Neuronal stem cell (in vitro differentiated cells): ENCODE measurements at regions not wholly inside any gene's neighbourhood (a gene's known extent, or its start where the extent isn't known, plus 50 kb on each side); places are given as distances from the start of the nearest gene placed in this dataset.

ENCODE experiments used
- DNase-seq: peaks from one replicate; pipeline ENCODE4 v3.0.0-alpha.2; 2013; ENCODE audit warnings: low spot score
- H2AFZ ChIP-seq: one replicate; pipeline ENCODE4 v1.6.1; 2013; ENCODE audit warnings: mild to moderate bottlenecking, low read length, inconsistent platforms
- H2AK5ac ChIP-seq: 2 replicates; pipeline ENCODE4 v1.6.1; 2013; ENCODE audit warnings: low read depth, mild to moderate bottlenecking, inconsistent platforms, low read length, moderate library complexity, mixed read lengths
- H2BK120ac ChIP-seq: 2 replicates; pipeline ENCODE4 v1.6.1; 2013; ENCODE audit warnings: low read depth, mild to moderate bottlenecking, inconsistent platforms, low read length, moderate library complexity, mixed read lengths
- H2BK12ac ChIP-seq: one replicate; pipeline ENCODE4 v1.6.1; 2013; ENCODE audit warnings: low read length, inconsistent platforms
- H2BK15ac ChIP-seq: 2 replicates; pipeline ENCODE4 v1.6.1; 2013; ENCODE audit warnings: mild to moderate bottlenecking, low read length, inconsistent platforms, mixed read lengths
- H2BK5ac ChIP-seq: one replicate; pipeline ENCODE4 v1.6.1; 2013; ENCODE audit warnings: inconsistent platforms, mild to moderate bottlenecking, low read length, moderate library complexity
- H3K14ac ChIP-seq: one replicate; pipeline ENCODE4 v1.6.1; 2013; ENCODE audit warnings: low read length, inconsistent platforms
- H3K18ac ChIP-seq: 2 replicates; pipeline ENCODE4 v1.6.1; 2013; ENCODE audit warnings: low read length, inconsistent platforms
- H3K23ac ChIP-seq: 2 replicates; pipeline ENCODE4 v1.6.1; 2013; ENCODE audit warnings: low read depth, mild to moderate bottlenecking, mixed read lengths, low read length, inconsistent platforms; ENCODE audit not compliant: poor library complexity
- H3K27ac ChIP-seq: replicated peaks from 3 replicates; pipeline ENCODE4 v1.5.1; 2013; ENCODE audit warnings: low read length, inconsistent platforms
- H3K27me3 ChIP-seq, 3 experiments: 2 replicates each; pipeline ENCODE4 v1.6.1; 2013; ENCODE audit warnings: low read length in 3 of 3, mild to moderate bottlenecking in 2 of 3, inconsistent platforms in 1 of 3, low read depth in 1 of 3, mixed read lengths in 1 of 3, moderate library complexity in 1 of 3; ENCODE audit not compliant: control insufficient read depth in 3 of 3, insufficient read depth in 3 of 3
- H3K36me3 ChIP-seq, 2 donors: replicated peaks in 1 of 2; 2 replicates each; pipeline ENCODE4 v1.6.1; 2013; ENCODE audit warnings: low read length in 2 of 2; ENCODE audit not compliant: control insufficient read depth in 2 of 2, insufficient read depth in 2 of 2
- H3K4ac ChIP-seq: 2 replicates; pipeline ENCODE4 v1.6.1; 2013; ENCODE audit warnings: inconsistent platforms, mild to moderate bottlenecking, low read length, moderate library complexity
- H3K4me1 ChIP-seq, 2 donors: 1 replicate in 1 of 2; 2 replicates in 1 of 2; pipeline ENCODE4 v1.6.1; 2013; ENCODE audit warnings: low read length in 2 of 2, low read depth in 1 of 2; ENCODE audit not compliant: control insufficient read depth in 2 of 2, insufficient read depth in 1 of 2
- H3K4me2 ChIP-seq: one replicate; pipeline ENCODE4 v1.6.1; 2013; ENCODE audit warnings: mild to moderate bottlenecking, low read length, inconsistent platforms; ENCODE audit not compliant: insufficient read depth, poor library complexity, severe bottlenecking
- H3K4me3 ChIP-seq, 2 donors: 2 replicates each; pipeline ENCODE4 v1.5.1; 2013; ENCODE audit warnings: low read length in 2 of 2, mild to moderate bottlenecking in 2 of 2, inconsistent platforms in 1 of 2, moderate library complexity in 1 of 2
- H3K79me1 ChIP-seq: one replicate; pipeline ENCODE4 v1.6.1; 2013; ENCODE audit warnings: low read depth, mild to moderate bottlenecking, inconsistent platforms, low read length, moderate library complexity
- H3K9ac ChIP-seq: one replicate; pipeline ENCODE4 v1.6.1; 2013; ENCODE audit warnings: mild to moderate bottlenecking, low read depth, low read length, inconsistent platforms; ENCODE audit not compliant: poor library complexity
- H3K9me3 ChIP-seq, 2 donors: replicated peaks in 1 of 2; 2 replicates each; pipeline versions ENCODE3 to v1.6.1; 2013; ENCODE audit warnings: low read length in 2 of 2, mild to moderate bottlenecking in 2 of 2, inconsistent platforms in 1 of 2, low read depth in 1 of 2, mixed read lengths in 1 of 2, moderate library complexity in 1 of 2; ENCODE audit not compliant: control insufficient read depth in 2 of 2, insufficient read depth in 1 of 2
- H4K8ac ChIP-seq: one replicate; pipeline ENCODE4 v1.6.1; 2013; ENCODE audit warnings: low read depth, mild to moderate bottlenecking, inconsistent platforms, low read length, moderate library complexity
- H4K91ac ChIP-seq: one replicate; pipeline ENCODE4 v1.6.1; 2013; ENCODE audit warnings: low read length, low read depth, mild to moderate bottlenecking, inconsistent platforms; ENCODE audit not compliant: poor library complexity
- WGBS, 2 donors: extraction: QIAGEN DNeasy Blood & Tissue Kit; methylation state at CpG; one replicate each; pipeline ENCODE4 v1.1.7; 2013; ENCODE audit warnings: missing lambda C conversion rate in 2 of 2, mixed read lengths in 1 of 2; ENCODE audit not compliant: insufficient read length in 2 of 2, insufficient replicate concordance in 1 of 2; ENCODE audit errors: extremely low coverage in 2 of 2; 5-methylcytosine and 5-hydroxymethylcytosine counted together

DNA sequence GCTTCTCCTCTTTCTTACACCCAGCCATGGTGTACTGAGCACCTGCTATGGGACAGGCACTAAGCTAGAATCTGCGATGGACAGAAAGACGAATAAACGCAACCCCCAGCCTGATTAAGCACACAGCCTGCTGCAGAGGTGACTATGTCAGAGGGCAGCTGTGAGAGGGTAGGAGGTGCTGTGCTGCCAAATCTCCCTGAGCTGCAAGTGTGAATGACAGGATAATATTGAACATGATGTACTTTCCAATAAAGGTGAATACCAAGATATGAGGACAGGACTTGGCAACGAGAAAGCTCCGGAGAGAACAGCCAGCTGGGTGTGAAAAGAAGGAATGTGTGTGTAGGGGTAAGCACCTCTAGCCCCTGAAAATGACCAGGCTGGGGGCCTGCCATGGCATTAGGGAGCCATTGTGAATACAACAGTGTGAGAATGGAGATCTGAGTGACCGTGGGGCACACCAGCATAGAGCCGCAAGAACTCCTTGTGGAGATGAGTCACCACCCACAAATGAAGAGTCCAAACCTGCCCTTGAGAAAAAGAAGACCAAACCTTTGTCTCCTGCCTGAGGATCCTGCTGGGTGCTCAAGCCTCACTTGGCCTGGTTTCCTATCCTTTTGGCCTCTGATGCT lies 83.0 kb upstream of the ATF3 start:
- Histone ChIP-seq H3K14ac (no peak overlapping the region), H3K36me3 (no peaks in the 10 kb centered on the region), H2AK5ac (no peak overlapping the region), H3K18ac (peak overlapping the region; percentile 3), H3K23ac (no peak overlapping the region), H3K9me3 (no peaks in the 10 kb centered on the region), H3K27me3 (peaks cover 0 to 53% (median 0%) of the 10 kb centered on the region in 3 experiments), H3K4me2 (no peak overlapping the region), H3K4me3 (peak overlapping the region in 1 of 2 donors; percentile 32), H2BK5ac (no peak overlapping the region), H2BK15ac (no peak overlapping the region), H2BK12ac (no peak overlapping the region), H3K9ac (no peak overlapping the region), H3K4ac (no peak overlapping the region), H2AFZ (no peak overlapping the region), H3K4me1 (peaks cover 0 to 4% of the 10 kb centered on the region in 2 donors), H2BK120ac (peak overlapping the region; percentile 30), H3K79me1 (no peaks in the 10 kb centered on the region), H3K27ac (no peak overlapping the region), H4K91ac (peak overlapping the region; percentile 25), H4K8ac (no peak overlapping the region)
- no peak for DNase-seq
- WGBS, 2 donors = no CpG with 5 or more reads among the region's 7 CpGs

DNA sequence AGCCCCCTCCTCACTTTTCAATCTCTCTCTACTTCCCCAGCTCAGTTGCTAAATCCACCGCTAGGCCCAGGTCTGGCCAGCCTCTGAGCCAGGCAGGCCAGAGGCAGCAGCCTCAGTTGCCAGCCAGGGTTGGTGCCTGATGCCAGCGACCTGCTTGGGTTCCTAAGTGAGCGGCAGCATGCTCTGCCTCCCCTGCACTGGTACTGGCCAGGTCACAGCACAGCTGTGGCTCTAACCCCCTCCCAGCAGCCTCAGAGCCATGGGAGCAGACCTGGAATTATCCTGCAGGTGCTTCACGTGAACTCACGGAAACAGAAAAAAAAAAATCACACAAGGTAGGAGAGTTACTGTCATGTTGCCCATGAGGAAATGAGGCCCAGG lies 82.5 kb upstream of the ATF3 start:
- Histone ChIP-seq H3K79me1 (no peaks in the 10 kb centered on the region), H3K23ac (no peak overlapping the region), H2BK120ac (peak overlapping the region; percentile 30), H3K14ac (peak overlapping the region; percentile 77), H2BK15ac (peak overlapping the region; percentile 24), H3K27me3 (peaks cover 0 to 52% (median 0%) of the 10 kb centered on the region in 3 experiments), H2BK12ac (no peak overlapping the region), H3K4ac (no peak overlapping the region), H4K91ac (peak overlapping the region; percentile 25), H2AFZ (no peak overlapping the region), H3K4me3 (no peak overlapping the region), H2AK5ac (no peak overlapping the region), H3K27ac (no peak overlapping the region), H3K4me2 (no peak overlapping the region), H3K18ac (peak overlapping the region; percentile 69), H3K9me3 (no peaks in the 10 kb centered on the region), H2BK5ac (no peak overlapping the region), H4K8ac (no peak overlapping the region), H3K4me1 (peaks cover 0 to 4% of the 10 kb centered on the region in 2 donors), H3K36me3 (no peaks in the 10 kb centered on the region), H3K9ac (no peak overlapping the region)
- no peak for DNase-seq
- no CpG with 5 or more reads among the region's 5 CpGs for WGBS, 2 donors

DNA sequence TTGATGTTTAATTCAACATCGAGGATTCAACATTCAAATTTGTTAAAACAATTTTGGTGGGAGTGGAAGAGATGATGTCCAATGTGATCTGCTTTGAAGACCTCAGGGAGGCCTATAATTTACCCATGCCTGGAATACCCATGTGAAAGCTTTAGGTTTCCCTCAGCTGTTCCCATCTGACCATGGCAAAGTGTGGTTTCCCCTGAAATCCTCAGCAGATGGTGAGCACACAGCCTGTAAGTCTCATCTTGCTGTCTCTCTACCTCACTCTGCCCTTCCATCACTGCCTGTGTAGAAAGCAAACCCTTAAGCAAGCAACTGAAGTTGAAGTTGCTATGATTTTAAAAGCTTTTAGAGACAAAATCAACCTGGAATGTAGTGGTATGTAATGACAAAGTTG lies 80.1 kb upstream of the ATF3 start:
- Histone ChIP-seq H2BK5ac (no peak overlapping the region), H3K18ac (no peak overlapping the region), H2BK12ac (no peak overlapping the region), H2BK120ac (no peak overlapping the region), H2AFZ (no peak overlapping the region), H3K4me1 (peaks cover 0 to 6% of the 10 kb centered on the region in 2 donors), H3K9me3 (no peaks in the 10 kb centered on the region), H3K27ac (no peak overlapping the region), H3K36me3 (no peaks in the 10 kb centered on the region), H3K79me1 (no peaks in the 10 kb centered on the region), H3K14ac (no peak overlapping the region), H4K91ac (no peak overlapping the region), H3K4me3 (no peak overlapping the region), H2AK5ac (no peak overlapping the region), H3K4me2 (no peak overlapping the region), H4K8ac (no peak overlapping the region), H2BK15ac (no peak overlapping the region), H3K27me3 (peaks cover 0 to 57% (median 0%) of the 10 kb centered on the region in 3 experiments), H3K4ac (no peak overlapping the region), H3K23ac (no peak overlapping the region), H3K9ac (no peak overlapping the region)
- no peak for DNase-seq
- no CpG with 5 or more reads among the region's 1 CpG for WGBS, 2 donors

DNA sequence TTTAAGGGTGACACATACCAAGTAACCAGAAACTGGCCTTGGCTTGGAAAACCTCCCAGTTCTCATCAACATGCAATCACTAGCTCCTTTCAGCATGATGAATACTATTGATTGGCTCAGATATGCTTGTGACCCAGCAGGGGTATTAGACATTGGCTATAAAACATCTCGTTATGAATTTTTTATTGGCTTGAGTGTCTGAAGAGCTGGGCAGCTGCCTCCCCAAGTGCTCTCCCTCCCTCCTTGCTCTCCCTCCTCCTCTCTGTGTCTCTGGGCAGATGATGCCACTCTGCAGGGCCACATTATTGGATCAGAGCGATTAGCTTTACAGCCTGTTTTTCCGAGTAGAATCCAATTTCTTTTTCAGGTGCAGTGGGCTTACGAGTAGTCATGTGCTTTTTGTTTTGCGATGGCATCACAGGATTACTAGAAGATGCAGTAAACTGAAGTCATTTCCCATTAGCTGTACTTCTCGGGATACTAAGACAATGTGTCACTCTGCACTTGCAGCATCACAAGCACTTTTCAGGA lies 79.3 kb upstream of the ATF3 start:
- Histone ChIP-seq H3K27me3 (peaks cover 0 to 53% (median 0%) of the 10 kb centered on the region in 3 experiments), H2AK5ac (no peak overlapping the region), H3K4me1 (peaks cover 0 to 6% of the 10 kb centered on the region in 2 donors), H4K8ac (no peak overlapping the region), H3K9me3 (no peaks in the 10 kb centered on the region), H3K14ac (no peak overlapping the region), H3K18ac (no peak overlapping the region), H3K23ac (no peak overlapping the region), H3K9ac (no peak overlapping the region), H3K36me3 (no peaks in the 10 kb centered on the region), H3K4ac (no peak overlapping the region), H3K27ac (no peak overlapping the region), H4K91ac (no peak overlapping the region), H3K79me1 (no peaks in the 10 kb centered on the region), H2BK120ac (no peak overlapping the region), H3K4me2 (no peak overlapping the region), H2AFZ (no peak overlapping the region), H2BK5ac (no peak overlapping the region), H2BK12ac (no peak overlapping the region), H3K4me3 (no peak overlapping the region), H2BK15ac (no peak overlapping the region)
- DNase-seq = no peak
- no CpG with 5 or more reads among the region's 6 CpGs for WGBS, 2 donors
